SK-N-SH treated with all-trans-retinoic acid at 6 μM for 48 hours (cell line): ENCODE measurements at regions not wholly inside any gene's neighbourhood (a gene's known extent, or its start where the extent isn't known, plus 50 kb on each side); places are given as distances from the start of the nearest gene placed in this dataset.

Source experiments
- ATAC-seq: fragments of 200-7000 bp; cut with Tn5 transposase; 3 replicates; pipeline ENCODE4 v1.9.1; 2020; ENCODE audit warnings: mild to moderate bottlenecking, moderate library complexity
- ARNTL ChIP-seq: fragments of 450-650 bp; formaldehyde crosslinking; IDR thresholded peaks from 2 replicates; pipeline ENCODE4 v1.5.0; 2020; ENCODE audit warnings: low read depth, mild to moderate bottlenecking, moderate library complexity, borderline replicate concordance
- BACH2 ChIP-seq: fragments of 250-450 bp; sonication (Bioruptor Pico); IDR thresholded peaks from 2 replicates; pipeline ENCODE4 v1.9.0; 2021; ENCODE audit warnings: mild to moderate bottlenecking, borderline replicate concordance
- CREB5 ChIP-seq: fragments of 250-450 bp; sonication (Bioruptor Pico); IDR thresholded peaks from 2 replicates; pipeline ENCODE4 v1.5.1; 2020; ENCODE audit warnings: low read depth, mild to moderate bottlenecking, moderate library complexity
- CSDC2 ChIP-seq: fragments of 250-450 bp; sonication (Bioruptor Pico); IDR thresholded peaks from 2 replicates; pipeline ENCODE4 v1.5.0; 2020; ENCODE audit warnings: mild to moderate bottlenecking, moderate library complexity
- CSRNP3 ChIP-seq: fragments of 250-450 bp; sonication (Bioruptor Pico); IDR thresholded peaks from 2 replicates; pipeline ENCODE4 v1.5.1; 2021; ENCODE audit warnings: mild to moderate bottlenecking, moderate library complexity
- ESRRG ChIP-seq: fragments of 250-450 bp; sonication (Bioruptor Pico); IDR thresholded peaks from 2 replicates; pipeline ENCODE4 v1.6.1; 2021; ENCODE audit warnings: mild to moderate bottlenecking
- ISL1 ChIP-seq: fragments of 250-450 bp; sonication (Bioruptor Pico); IDR thresholded peaks from 2 replicates; pipeline ENCODE4 v2.1.2; 2022; ENCODE audit warnings: mild to moderate bottlenecking, moderate library complexity
- OSR1 ChIP-seq: fragments of 250-450 bp; sonication (Bioruptor Pico); IDR thresholded peaks from 2 replicates; pipeline ENCODE4 v1.8.0; 2022; ENCODE audit warnings: moderate library complexity, mild to moderate bottlenecking, inconsistent platforms
- PPARA ChIP-seq: fragments of 250-450 bp; sonication (Bioruptor Pico); IDR thresholded peaks from 2 replicates; pipeline ENCODE4 v1.5.0; 2020; ENCODE audit warnings: mild to moderate bottlenecking, borderline replicate concordance
- SNAI2 ChIP-seq: fragments of 250-450 bp; sonication (Bioruptor Pico); IDR thresholded peaks from 2 replicates; pipeline ENCODE4 v1.5.0; 2020; ENCODE audit warnings: mild to moderate bottlenecking, moderate library complexity
- TCF4 ChIP-seq: fragments of 250-450 bp; sonication (Bioruptor Pico); IDR thresholded peaks from 2 replicates; pipeline ENCODE4 v1.8.0; 2021; ENCODE audit warnings: mild to moderate bottlenecking, moderate library complexity, borderline replicate concordance
- TOX ChIP-seq: fragments of 250-450 bp; sonication (Bioruptor Pico); IDR thresholded peaks from 2 replicates; pipeline ENCODE4 v1.8.0; 2021; ENCODE audit warnings: mild to moderate bottlenecking, moderate library complexity, borderline replicate concordance
- TSHZ2 ChIP-seq: fragments of 250-450 bp; sonication (Bioruptor Pico); IDR thresholded peaks from 2 replicates; pipeline ENCODE4 v1.5.0; 2020; ENCODE audit warnings: mild to moderate bottlenecking, moderate library complexity
- ZC3H10 ChIP-seq: fragments of 250-450 bp; sonication (Bioruptor Pico); IDR thresholded peaks from 2 replicates; pipeline ENCODE4 v1.5.1; 2021; ENCODE audit warnings: mild to moderate bottlenecking, moderate library complexity
- ZFP30 ChIP-seq: fragments of 450-650 bp; formaldehyde crosslinking; IDR thresholded peaks from 2 replicates; pipeline ENCODE4 v1.5.0; 2022; ENCODE audit warnings: mild to moderate bottlenecking, moderate library complexity
- ZNF565 ChIP-seq: fragments of 450-650 bp; formaldehyde crosslinking; conservative IDR thresholded peaks from 2 replicates; pipeline ENCODE4 v1.5.0; 2020; ENCODE audit warnings: low read depth, mild to moderate bottlenecking, moderate library complexity
- ZNF70 ChIP-seq: fragments of 450-650 bp; formaldehyde crosslinking; IDR thresholded peaks from 2 replicates; pipeline ENCODE4 v1.5.0; 2020; ENCODE audit warnings: mild to moderate bottlenecking, moderate library complexity
- ZNF8 ChIP-seq: fragments of 450-650 bp; formaldehyde crosslinking; IDR thresholded peaks from 2 replicates; pipeline ENCODE4 v1.5.0; 2020; ENCODE audit warnings: mild to moderate bottlenecking, moderate library complexity

- no peak for TF ChIP-seq TSHZ2
These were observed 608.4 kb downstream of the AMY1C start (continued) for GRCh38 chr1:104358086-104358485.

- no peak for ATAC-seq
- TF ChIP-seq SNAI2 (no peak), ESRRG (no peak), ZNF70 (no peak), ZNF565 (CRISPR knock-in tag) (no peak), ZNF8 (CRISPR knock-in tag) (no peak), ARNTL (CRISPR knock-in tag) (no peak), TSHZ2 (no peak), TOX (CRISPR knock-in tag) (no peak)
These were observed 608.9 kb downstream of the AMY1C start for GRCh38 chr1:104358621-104359020.

- TF ChIP-seq CSRNP3 (CRISPR knock-in tag) (no peak), ZNF70 (no peak), ZFP30 (CRISPR knock-in tag) (no peak), BACH2 (CRISPR knock-in tag) (no peak), CREB5 (CRISPR knock-in tag) (no peak), OSR1 (CRISPR knock-in tag) (no peak), TSHZ2 (no peak), ARNTL (CRISPR knock-in tag) (no peak), ZC3H10 (no peak), SNAI2 (no peak), PPARA (no peak), TCF4 (CRISPR knock-in tag) (no peak)
- TF ChIP-seq, all 23 proteins: peak for 0
- no peak for ATAC-seq
These were observed 628.7 kb downstream of the AMY1C start for GRCh38 chr1:104378414-104378813.

- no peak for ATAC-seq
- TF ChIP-seq TSHZ2 (no peak), ZNF8 (CRISPR knock-in tag) (no peak), CSDC2 (no peak), CSRNP3 (CRISPR knock-in tag) (no peak), ZNF565 (CRISPR knock-in tag) (no peak), ZNF70 (no peak), TCF4 (CRISPR knock-in tag) (no peak), ZFP30 (CRISPR knock-in tag) (no peak), ISL1 (no peak), BACH2 (CRISPR knock-in tag) (no peak)
These were observed 630.3 kb downstream of the AMY1C start for GRCh38 chr1:104380003-104380402.
